ENCODE measurements at regions not wholly inside any gene's neighbourhood (a gene's known extent, or its start where the extent isn't known, plus 50 kb on each side); places are given as distances from the start of the nearest gene placed in this dataset.

- TF ChIP-seq EGR1 (IDR thresholded peaks at IDR 0.05) = no peak
- TF ChIP-seq EP300 (IDR thresholded peaks at IDR 0.05; ENCODE audit: borderline replicate concordance) = no peak
- no peak for TF ChIP-seq TAF1 (IDR thresholded peaks at IDR 0.05; ENCODE audit: low read depth)
- no peak for TF ChIP-seq RAD21 (IDR thresholded peaks at IDR 0.05; ENCODE audit: low read depth)
- TF ChIP-seq MAX (IDR thresholded peaks at IDR 0.05) = no peak
- TF ChIP-seq CREB1 (IDR thresholded peaks at IDR 0.05; ENCODE audit: low read depth) = no peak
- TF ChIP-seq USF1 (IDR thresholded peaks at IDR 0.05) = no peak
- TF ChIP-seq YY1 (IDR thresholded peaks at IDR 0.05; ENCODE audit: low read depth) = no peak
- TF ChIP-seq CEBPB (IDR thresholded peaks at IDR 0.05) = no peak
- no peak for TF ChIP-seq REST (IDR thresholded peaks at IDR 0.05; ENCODE audit: low read depth)
- no peak for TF ChIP-seq FOXM1 (IDR thresholded peaks at IDR 0.05; ENCODE audit: borderline replicate concordance, low read depth)
- no peak for TF ChIP-seq TCF12 (IDR thresholded peaks at IDR 0.05; ENCODE audit: low read depth)
- TF ChIP-seq TEAD4 (IDR thresholded peaks at IDR 0.05) = no peak
- TF ChIP-seq NFIC (IDR thresholded peaks at IDR 0.05) = no peak
Observed at GRCh38 chr17:79162012-79162963, 87.7 kb downstream of the ENGASE start.

- TF ChIP-seq NFIC (IDR thresholded peaks at IDR 0.05) (no peak), REST (IDR thresholded peaks at IDR 0.05; ENCODE audit: low read depth) (no peak), ZBTB7A (IDR thresholded peaks at IDR 0.05; ENCODE audit: low read depth) (no peak)
Observed at GRCh38 chr17:79160980-79161636, 86.5 kb downstream of the ENGASE start.

- TF ChIP-seq MAX (IDR thresholded peaks at IDR 0.05) (no peak), CEBPB (IDR thresholded peaks at IDR 0.05) (no peak), CREB1 (IDR thresholded peaks at IDR 0.05; ENCODE audit: low read depth) (no peak), YY1 (IDR thresholded peaks at IDR 0.05; ENCODE audit: low read depth) (no peak), NFIC (IDR thresholded peaks at IDR 0.05) (no peak), EP300 (IDR thresholded peaks at IDR 0.05; ENCODE audit: borderline replicate concordance) (no peak), USF1 (IDR thresholded peaks at IDR 0.05) (no peak), TAF1 (IDR thresholded peaks at IDR 0.05; ENCODE audit: low read depth) (no peak), EGR1 (IDR thresholded peaks at IDR 0.05) (no peak), FOXM1 (IDR thresholded peaks at IDR 0.05; ENCODE audit: borderline replicate concordance, low read depth) (no peak), RAD21 (IDR thresholded peaks at IDR 0.05; ENCODE audit: low read depth) (no peak), ZBTB7A (IDR thresholded peaks at IDR 0.05; ENCODE audit: low read depth) (no peak), REST (IDR thresholded peaks at IDR 0.05; ENCODE audit: low read depth) (no peak), TCF12 (IDR thresholded peaks at IDR 0.05; ENCODE audit: low read depth) (no peak), TEAD4 (IDR thresholded peaks at IDR 0.05) (no peak)
Observed at GRCh38 chr17:79159926-79160325, 85.3 kb downstream of the ENGASE start.

- TF ChIP-seq REST (IDR thresholded peaks at IDR 0.05; ENCODE audit: low read depth) (no peak), USF1 (IDR thresholded peaks at IDR 0.05) (no peak), ZBTB7A (IDR thresholded peaks at IDR 0.05; ENCODE audit: low read depth) (no peak), NFIC (IDR thresholded peaks at IDR 0.05) (no peak), EGR1 (IDR thresholded peaks at IDR 0.05) (no peak), TCF12 (IDR thresholded peaks at IDR 0.05; ENCODE audit: low read depth) (no peak), RAD21 (IDR thresholded peaks at IDR 0.05; ENCODE audit: low read depth) (no peak), EP300 (IDR thresholded peaks at IDR 0.05; ENCODE audit: borderline replicate concordance) (no peak), CREB1 (IDR thresholded peaks at IDR 0.05; ENCODE audit: low read depth) (no peak), MAX (IDR thresholded peaks at IDR 0.05) (no peak), FOXM1 (IDR thresholded peaks at IDR 0.05; ENCODE audit: borderline replicate concordance, low read depth) (no peak), CEBPB (IDR thresholded peaks at IDR 0.05) (no peak), TEAD4 (IDR thresholded peaks at IDR 0.05) (no peak), YY1 (IDR thresholded peaks at IDR 0.05; ENCODE audit: low read depth) (no peak), TAF1 (IDR thresholded peaks at IDR 0.05; ENCODE audit: low read depth) (no peak)
Observed at GRCh38 chr17:79159471-79159870, 84.8 kb downstream of the ENGASE start.
